Cerebellar nuclear complex (tissue), 1 donor: ENCODE measurements at regions not wholly inside any gene's neighbourhood (a gene's known extent, or its start where the extent isn't known, plus 50 kb on each side); places are given as distances from the start of the nearest gene placed in this dataset.
"Not testable (repeated sequence)": the region's sequence is repeated elsewhere in the genome, so short reads cannot be mapped to it uniquely, and the experiment has no call there.

Experiments
- DNase-seq, 2 experiments: peaks; one replicate each; lab custom pipeline; 2025; lab: John Stamatoyannopoulos, UW

DNA sequence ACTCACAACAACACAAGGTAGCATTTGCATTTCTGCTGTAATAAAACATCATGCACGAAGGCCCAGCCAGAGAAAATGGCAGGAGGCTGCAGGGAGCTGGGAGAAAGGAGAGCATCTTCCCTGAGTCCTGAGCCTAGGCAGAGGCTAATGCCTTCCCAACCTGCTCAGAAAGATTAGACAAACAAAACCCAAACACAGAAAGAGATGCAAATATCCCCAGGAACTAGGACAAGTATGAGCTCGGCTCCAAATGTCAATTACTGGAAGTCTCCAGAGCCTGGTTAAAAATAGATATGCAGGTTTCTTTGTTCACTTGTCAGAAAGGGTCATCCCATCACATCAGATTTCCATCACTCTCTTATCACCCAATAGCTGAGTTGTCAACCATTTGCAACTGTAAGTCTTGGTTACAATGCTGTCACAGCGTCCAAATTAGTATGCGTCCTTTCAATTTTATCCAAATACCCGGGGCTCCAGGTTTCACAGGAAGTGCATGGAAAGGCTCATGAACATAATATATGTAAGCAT, 316.5 kb upstream of the CELF2 start:
- DNase-seq, result no peak

DNA sequence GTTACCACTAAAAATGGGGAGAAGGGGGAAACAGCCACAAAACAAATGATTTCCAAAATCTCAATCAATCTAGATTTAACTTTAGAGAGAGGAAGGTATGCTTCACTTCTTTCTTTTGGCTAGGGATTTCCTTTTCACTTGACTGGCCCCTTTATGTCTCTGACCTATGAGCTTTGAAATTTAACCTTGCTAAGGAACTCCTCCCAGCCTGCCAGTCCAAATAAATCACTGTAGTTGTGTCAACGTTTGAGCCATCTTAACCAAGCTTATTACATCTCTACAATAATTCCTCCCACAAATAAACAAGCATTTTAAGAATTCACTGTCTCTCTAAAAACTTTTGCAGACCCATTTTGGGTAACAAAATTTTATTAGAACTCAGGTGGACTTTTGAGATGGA, 315.5 kb upstream of the CELF2 start:
- no peak for DNase-seq

DNA sequence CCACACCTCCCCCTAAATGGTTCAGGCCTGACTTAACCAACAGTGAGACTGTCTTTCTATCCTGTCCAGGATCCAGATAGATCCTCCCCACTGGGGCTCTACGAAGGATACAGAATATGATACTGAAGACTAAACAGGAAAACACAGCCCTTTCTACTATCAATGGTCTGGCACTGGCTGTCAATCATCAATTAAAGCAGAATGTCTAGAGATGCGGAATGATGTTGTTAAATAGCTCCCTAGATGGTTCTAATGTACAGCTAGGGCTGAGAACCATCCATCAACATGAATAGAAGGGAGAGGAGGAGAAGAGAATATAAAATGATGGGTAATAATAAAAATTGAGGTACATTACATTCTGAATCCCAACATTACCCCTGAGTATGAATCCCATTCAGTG, 314.3 kb upstream of the CELF2 start:
- no peak for DNase-seq

DNA sequence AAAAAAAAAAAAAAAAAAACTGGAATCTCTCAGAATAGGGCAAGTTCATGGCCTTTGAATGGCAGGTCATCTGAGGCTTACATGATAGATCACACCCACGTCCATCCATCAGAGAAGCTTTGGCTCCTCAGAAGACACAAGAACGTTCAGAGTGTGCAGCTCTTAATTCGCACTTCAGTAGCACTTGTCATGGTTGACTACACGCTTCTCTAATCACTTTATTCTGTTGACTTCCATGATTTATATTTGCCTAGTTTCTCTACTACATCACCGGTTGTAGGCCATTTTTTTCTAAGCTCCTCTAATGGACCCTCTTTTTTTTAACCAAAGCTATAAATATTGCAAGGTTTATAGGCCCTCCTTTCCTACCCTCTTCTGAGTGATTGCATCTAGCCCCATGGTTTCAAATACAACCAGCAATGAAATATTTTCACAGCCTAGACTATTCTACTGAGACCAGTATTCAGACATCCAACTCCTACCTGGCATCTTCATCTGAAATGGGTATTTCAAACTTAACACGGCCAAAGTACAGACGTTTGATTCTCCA, 305.4 kb upstream of the CELF2 start:
- DNase-seq, result no peak

DNA sequence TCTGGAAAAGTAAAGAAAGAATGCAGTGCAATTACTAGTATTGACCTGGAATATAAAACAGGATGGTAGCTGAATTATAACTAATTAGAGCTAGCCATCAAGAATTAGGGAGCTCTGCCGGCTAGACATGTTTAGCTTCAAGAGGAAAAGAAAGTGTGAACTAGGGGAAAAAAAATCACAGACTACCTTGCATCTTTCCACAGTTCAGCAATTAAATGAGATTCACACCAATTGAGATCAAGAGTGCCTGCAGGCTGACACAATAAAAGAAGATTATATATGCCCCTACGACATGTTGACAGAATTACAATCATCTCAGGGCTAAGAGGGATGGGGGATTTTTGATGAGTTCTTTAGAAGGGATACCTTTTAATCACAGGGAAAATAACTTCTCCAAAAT, 303.3 kb upstream of the CELF2 start:
- no peak for DNase-seq

DNA sequence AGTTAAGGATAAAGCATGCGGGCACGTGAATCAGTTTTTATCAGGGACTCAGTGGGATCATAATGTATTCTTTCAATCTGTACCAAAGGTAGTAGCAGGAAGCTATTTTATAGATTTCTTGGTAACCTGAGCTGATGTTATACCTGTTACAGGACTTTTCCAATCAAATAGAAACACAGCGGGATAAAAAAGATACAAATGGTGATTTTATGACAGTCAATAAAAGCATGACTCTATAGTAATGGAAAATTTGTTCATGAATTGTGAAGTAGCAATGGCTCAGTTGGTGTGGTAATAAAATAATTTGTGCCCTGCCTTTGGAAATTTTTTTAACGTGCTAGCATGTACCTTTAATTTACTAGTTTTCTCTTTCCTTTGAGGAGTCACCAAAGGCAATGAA, 300.7 kb upstream of the CELF2 start:
- no peak for DNase-seq

DNA sequence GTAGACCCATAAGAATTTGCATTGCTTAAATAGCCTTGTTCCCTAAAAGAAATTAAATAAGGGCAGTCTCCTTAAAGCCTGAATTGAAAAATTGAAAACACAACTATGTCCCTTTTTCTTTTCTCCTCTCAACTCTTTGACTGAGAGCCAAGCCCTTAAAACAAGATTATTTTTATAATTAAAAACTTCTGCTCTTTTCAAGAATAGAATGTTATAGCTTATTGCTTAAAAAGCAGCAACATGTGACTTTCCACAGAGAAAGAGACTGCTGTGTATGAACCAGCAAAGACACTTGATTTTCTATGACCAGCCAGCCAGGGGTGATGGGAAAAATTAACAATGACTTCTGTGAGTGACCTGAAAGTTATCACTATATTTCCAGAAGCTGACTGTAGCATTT, 295.2 kb upstream of the CELF2 start:
- DNase-seq, result no peak

DNA sequence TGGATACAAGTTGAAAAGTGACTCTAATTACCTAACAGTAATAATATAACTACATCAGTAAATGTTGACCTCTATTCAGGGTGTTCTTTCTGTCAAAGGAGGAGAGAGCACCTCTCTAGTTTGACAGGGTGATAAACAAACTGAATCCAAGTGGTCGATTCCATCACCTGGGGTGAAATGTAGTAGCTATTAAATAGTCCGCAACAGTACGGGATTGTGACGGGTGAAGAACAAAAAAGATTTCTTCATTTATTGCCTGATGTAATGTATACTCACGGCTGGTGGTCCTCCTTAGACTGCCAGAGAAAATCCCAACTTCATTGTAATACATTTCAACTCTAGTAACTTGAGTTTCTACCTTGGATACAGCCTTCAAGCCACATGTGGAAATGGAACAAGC, 292.5 kb upstream of the CELF2 start:
- no peak for DNase-seq

DNA sequence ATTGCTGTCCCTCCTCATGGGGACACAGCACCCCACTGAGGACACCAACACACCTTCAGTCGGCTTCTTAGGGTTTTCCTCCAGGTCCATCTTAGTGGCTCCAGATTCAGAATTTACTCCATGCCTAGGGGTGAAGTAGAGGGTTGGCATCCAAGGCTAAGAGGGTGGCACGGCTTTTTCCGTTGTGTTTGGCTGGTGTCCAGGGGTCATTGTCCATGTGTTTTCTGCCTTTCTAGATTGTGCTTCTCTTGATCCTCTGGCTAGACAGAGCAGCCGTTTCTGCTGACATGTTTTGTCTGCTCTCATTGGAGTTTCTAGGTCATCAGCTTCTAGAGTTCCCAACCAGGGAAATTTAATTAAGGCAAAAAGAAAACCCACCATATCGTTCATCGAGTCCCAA, 291.6 kb upstream of the CELF2 start:
- DNase-seq, result no peak

DNA sequence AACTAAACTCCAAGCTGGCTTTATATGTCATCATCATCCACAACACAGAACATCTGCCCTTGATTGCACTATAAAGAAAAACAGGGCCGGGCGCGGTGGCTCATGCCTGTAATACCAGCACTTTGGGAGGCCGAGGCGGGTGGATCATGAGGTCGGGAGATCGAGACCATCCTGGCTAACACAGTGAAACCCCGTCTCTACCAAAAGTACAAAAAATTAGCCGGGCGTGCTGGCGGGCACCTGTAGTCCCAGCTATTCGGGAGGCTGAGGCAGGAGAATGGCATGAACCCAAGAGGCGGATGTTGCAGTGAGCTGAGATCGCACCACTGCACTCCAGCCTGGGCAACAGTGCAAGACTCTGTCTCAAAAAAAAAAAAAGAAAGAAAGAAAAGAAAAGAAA, 290.3 kb upstream of the CELF2 start:
- DNase-seq, result not testable (repeated sequence)

DNA sequence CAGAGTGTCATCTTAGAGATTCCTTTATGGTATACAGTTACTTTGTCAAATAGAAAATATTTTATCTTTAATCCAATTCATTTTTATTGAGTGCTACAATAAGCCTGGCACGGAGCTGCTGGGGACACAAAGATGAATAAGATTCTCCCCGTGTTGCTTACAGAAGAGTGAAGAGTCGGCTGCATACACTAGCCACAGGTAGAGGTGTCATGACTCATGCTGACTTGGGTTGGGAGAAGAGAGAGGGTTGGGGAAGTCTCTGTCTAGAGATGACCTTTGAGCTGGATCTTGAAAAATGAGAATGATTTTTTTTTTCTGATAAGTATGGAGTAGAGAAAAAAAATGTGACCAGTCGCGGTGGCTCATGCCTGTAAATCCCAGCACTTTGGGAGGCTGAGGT, 289.9 kb upstream of the CELF2 start:
- DNase-seq, result no peak

DNA sequence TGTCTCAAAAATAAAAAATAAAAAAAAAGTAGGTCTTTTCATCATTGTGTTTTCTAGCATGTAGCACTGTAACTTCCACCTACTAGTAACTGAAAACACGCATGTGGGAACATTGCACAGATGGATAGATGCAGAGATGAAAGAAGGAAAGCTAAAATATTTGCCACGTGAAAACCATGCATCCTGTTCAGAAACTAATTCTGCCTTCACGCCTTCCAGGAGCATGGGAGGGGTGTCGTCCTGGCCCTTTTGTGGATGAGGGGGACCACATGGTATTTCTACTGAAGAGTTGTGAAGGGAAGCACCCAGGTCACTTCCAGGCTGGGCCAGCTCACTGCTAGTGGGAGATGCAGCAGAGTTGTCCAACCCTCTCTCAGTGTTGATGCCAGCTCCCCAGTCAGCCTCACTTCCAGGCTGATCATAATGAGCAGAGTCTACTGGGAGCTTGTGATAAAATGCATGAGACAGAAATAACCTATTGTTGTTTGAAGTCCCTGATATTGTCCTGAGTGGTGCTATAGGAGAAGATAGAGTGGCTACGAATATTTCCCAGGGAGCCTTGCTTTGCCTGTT, 287.1 kb upstream of the CELF2 start:
- no peak for DNase-seq

DNA sequence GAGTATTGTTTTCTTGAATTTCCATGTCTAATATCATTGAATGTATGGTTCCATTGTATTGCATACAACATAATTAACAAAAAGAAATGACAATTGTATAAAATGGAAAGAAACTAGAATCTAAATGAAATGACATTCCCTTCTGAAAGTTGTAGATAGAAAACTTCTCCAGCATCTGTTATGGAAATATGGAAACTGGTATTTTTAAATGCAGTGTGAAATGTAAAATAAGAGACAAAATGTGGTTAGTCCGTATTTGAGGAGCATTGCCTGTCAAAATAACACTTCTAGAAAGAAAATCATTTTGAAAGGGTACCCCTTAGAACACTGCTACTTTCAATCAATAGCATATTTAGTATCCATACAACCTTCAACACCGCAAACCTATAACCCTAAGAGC, 286.3 kb upstream of the CELF2 start:
- DNase-seq, result no peak

DNA sequence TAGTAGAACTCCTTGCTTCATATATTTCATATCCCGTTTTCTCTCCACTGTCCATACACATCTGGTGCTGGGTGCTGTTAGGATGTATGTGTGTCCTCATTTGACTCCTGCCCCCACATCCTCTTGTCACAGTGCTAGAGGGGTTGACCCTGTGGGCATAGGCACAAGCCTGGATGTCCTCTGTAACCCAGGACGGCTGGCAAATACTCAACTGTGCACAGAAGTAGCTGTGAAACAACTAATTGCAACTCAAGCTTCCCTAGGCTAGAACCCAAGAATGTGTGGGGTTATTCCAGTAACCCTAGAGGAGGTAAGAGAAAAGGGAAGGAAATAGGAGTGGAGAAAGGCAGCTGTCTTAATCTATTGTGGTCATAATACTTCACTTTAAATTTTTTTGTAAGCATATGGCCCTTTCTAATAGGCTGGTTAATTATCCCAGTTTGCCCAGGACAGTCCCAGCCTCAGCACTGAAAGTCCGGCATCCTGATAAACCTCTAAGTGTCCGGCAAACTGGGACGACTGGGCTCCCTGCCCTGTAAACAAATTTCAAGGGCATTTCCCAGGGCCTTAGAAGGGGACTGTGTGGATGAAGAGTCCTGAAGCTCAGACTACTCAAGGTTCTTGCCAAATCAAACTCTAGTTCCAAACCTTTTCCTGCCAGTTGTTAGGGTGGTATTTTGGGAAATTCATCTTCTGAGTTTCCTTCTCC, 283.2 kb upstream of the CELF2 start:
- DNase-seq, result no peak

DNA sequence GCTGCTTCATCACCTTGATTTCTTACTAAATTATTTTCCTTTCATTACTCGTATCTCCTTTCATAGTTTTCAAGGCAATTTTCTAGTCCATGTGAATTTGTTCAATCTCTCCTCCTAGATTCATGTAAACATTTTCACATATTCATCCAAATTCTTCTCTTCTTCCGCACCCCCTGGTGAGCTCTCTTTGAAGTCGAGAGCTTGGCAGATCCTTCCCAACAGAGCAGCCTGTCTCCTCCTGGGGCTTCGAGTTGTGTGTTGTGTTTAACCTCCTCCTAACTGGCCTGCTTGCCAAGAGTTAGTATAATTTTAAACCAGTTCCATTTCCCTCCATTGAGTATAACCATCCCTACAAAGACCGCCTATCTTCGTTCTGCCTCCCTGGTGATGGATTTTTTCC, 272.4 kb upstream of the CELF2 start:
- no peak for DNase-seq

DNA sequence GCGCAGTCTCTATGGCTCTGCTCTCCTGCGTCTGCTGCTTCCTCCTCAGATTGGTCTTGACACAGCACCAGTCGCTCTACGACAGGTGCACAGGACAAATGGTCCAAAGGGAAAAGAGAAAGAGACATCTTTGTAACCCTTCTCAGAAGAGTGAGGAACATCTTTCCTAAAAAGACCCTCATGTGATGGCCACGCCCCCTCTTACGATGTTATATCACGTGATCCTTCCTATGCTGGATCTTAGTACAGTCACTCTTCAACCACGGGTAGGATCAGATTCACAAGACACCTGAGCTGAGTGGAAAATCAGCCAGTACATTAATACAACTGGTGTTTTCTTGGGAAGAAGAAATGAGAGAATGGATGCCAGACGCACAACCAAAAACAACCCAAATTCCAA, 262.2 kb upstream of the CELF2 start:
- no peak for DNase-seq

DNA sequence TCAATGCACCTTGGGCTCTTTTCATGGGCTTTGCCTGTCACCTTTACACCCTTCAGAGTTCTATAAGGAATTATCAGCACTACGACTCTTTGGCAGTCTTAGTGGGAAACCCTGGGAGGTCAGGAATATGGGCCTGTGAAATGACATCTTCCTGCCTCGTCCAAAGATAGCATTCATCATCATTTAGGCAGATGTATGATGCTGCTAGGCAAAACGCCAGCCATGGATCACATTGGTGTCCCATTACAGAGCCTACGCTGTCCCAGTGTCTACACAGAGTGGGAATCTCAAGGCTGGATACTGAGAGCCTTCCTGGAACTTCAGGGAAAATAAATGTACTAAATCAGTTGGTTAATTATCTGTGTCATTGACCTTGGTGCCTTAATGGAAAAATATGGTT, 259.4 kb upstream of the CELF2 start:
- DNase-seq, result no peak

DNA sequence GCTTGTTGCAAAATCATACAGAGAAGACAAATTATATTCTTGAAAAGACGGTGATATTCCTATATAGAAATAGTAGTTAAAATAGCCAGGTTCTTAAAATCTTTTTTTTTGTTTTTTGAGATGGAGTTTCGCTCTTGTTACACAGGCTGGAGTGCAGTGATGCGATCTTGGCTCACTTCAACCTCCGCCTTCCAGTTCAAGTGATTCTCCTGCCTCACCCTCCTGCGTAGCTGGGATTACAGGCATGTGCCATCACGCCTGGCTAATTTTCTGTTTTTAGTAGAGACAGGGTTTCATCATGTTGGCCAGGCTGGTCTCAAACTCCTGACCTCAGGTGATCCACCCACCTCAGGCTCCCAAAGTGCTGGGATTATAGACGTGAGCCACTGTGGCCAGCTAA, 257.9 kb upstream of the CELF2 start:
- not testable (repeated sequence) for DNase-seq

DNA sequence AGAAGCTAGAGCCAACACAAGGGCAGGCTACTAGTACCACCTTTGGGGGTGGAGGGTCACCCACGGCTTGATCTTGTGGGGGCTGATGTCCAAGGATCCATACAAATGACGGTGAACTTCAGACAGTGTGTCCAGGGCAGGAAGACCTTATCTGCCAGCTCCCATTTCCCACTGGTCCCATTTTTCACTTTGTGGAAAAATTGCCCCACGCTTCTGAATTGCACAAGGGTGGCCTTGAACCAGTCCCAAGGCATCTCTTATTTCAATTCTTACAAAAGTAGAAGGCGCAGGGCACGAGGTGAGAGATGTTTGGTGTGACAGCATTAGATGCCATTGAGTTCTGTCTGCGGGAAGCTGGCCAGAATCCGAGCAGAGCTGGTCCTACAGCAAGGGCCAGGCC, 252.7 kb upstream of the CELF2 start:
- DNase-seq, result no peak

DNA sequence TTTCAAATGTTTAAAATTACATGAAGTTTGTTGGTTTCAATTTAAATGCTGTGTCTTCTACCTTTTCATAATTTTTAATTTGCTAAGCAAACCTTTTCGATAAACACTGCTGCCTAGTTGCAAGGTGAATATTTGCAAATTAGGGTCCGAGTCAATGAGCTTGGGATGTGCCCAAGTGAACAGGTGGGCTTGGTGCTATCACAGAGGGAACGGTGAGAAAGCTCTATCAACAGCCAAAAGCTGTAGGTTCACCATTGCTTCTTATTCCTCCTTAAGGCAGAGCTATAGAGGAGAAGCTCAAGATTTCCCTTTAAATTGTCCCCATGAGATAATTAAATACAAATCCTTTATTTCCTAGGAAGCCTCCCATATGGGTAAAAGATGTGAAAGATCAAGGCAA, 245.3 kb upstream of the CELF2 start:
- DNase-seq, result no peak

DNA sequence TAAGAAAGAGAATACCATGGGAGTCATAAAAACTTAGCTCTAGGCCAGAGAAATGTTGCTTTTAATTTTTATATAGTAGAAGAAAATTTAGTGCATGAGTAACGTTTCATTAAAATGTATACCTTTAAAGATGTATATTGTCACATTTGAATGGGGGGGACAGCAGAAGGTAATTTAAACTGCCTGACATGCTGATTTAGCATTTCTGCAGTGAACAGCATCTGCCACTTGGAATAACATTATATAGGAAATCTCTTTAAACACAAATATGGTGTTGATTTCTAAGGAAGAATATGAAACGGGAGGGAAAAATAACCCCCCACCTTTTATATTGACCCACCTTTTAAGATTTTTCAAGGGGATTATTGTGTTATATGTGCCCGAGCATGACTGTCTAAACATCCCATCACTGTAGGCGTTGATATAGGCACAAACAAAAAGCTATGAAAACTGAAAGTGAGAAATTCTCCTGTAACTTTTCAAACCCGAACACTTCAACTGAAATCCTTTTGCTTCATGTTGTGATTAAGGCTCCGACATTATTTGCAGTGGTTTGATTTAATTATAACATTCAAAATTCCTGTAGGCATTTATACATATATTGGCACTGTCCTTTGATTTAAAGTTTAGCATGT, 244.7 kb upstream of the CELF2 start:
- no peak for DNase-seq

DNA sequence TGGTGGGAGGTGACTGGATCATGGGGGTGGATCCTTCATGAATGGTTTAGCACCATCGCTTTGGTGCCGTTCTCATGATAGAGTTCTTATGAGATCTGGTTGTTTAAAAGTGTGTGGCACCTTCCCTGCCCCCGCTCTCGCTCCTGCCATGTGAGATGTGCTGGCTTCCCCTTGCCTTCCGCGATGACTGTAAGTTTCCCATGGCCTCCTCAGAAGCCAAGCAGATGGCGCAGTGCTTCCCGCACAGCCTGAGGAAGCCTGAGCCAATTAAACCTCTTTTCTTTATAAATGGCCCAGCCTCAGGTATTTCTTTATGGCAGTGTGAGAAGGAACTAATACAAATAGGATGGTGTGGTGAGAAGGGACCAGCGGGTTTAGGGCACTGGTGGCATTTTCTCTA, 243.3 kb upstream of the CELF2 start:
- DNase-seq, result peak; percentile 37 to 65

DNA sequence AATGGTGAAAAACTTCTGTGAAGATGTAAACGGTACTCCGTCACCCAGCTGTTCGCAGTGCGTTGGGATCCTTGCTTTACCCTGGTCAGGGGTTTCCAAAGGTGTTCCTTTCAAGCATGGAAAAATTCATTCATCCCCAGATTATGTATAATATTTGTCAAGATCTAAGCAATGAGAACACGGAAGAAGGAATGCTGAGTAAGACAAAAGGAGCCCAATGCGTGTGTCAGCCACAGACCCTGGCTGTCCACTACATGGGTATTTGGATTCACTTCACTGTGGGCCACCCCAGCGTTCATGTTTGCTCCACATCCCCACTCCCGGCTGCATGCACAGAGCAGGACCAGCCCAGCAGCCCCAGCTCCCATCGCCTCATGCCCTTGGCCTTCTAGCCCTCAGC, 241.3 kb upstream of the CELF2 start:
- DNase-seq, result no peak
